CD4-positive, alpha-beta T cell treated with Interferon alpha-2 for 1 hour (primary cell): ENCODE measurements at regions not wholly inside any gene's neighbourhood (a gene's known extent, or its start where the extent isn't known, plus 50 kb on each side); places are given as distances from the start of the nearest gene placed in this dataset.
"Not testable (repeated sequence)": the region's sequence is repeated elsewhere in the genome, so short reads cannot be mapped to it uniquely, and the experiment has no call there.

Experiments
- DNase-seq, 2 donors: peaks; one replicate each; pipeline ENCODE4 v3.0.0-alpha.2; 2020 to 2022

- no peak for DNase-seq
Observed at GRCh38 chr11:97461044-97461880, 1071.4 kb downstream of the JRKL start.

DNA sequence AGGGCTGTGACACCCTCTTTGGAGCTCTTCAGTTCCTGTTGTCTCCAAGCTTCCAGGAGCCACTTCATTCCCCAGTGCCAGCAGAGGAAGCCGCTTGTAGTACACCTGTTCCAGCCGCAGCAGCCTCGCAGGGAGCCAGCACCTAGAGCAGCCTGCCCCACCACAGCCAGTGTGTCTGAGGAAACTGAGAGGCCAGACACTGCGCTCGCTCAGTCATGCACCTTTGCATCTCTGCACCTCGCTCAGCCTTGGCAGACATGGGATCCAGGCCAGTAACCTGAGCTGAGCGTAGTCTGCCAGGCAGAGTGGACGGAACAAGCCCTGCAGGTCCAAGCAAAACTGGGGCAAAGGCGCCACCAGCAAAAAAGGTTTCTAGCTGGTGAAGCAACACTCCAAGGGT is 1072.1 kb downstream of the JRKL start:
- no peak for DNase-seq

- DNase-seq, result no peak
Observed at GRCh38 chr11:97463891-97464290, 1074.1 kb downstream of the JRKL start.

DNA sequence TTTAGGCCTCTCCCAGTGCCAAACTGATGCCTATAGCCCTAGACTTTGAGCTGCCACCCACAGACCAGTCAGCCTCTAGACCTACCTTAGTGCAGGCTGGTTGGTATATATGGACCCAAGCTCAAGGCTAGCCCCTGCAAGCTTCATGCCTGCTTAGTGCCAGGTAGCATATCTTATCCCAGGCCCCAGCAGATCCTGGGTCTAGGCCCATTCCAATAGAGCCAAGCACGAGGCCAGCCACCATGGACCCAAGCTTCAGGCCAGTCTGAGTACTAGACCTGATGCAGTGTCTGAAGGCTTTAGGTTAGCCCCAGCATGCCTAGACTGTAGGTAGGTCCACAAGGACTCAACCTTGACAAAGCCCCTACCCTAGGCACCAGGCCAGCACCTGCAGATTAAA is 1081.7 kb downstream of the JRKL start:
- DNase-seq, result no peak

- no peak for DNase-seq
Observed at GRCh38 chr11:97487387-97487786, 1097.6 kb downstream of the JRKL start.

DNA sequence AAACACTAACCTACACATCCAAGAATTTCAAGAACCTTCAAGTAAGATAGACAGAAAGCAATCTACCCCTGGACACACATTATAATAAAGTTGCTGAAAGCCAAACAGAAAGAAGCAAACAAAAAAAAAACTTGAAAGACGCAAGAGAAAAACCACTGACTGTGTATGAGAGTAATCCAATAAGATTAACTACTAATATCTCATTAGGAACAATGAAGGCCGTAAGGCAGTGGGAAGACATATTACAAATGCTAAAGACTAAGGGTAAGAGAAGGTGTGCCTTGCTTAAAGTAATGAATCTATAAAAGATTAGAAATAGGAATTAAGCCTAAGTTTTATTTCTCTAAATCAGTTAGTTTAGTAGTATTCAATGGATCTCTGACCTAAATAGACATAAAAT is 1109.1 kb downstream of the JRKL start:
- no peak for DNase-seq

GRCh38 chr11:97502201-97502600 is 1112.4 kb downstream of the JRKL start:
- no peak for DNase-seq

- DNase-seq, result no peak
Observed at GRCh38 chr11:97506076-97506759, 1116.4 kb downstream of the JRKL start.

DNA sequence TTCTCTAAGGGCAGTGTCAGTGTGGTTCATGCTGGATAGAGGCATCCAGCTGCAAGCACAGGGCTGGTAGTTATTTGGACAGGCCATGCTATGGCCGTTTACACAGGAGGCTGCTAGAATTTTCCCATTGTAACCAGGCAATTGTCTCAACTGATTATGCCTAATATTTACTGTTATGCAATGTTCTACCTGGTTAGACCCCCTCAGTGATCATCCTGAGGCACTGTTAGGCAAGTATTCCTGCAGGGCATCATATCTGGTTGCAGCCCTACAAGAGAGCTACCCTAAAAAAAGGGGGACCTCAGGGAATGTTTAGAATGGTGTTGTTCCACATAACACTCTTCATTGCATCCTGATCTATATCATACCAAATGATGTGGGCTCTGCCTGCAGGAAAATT is 1124.6 kb downstream of the JRKL start:
- no peak for DNase-seq

GRCh38 chr11:97516688-97517087 is 1126.9 kb downstream of the JRKL start:
- DNase-seq, result no peak

DNA sequence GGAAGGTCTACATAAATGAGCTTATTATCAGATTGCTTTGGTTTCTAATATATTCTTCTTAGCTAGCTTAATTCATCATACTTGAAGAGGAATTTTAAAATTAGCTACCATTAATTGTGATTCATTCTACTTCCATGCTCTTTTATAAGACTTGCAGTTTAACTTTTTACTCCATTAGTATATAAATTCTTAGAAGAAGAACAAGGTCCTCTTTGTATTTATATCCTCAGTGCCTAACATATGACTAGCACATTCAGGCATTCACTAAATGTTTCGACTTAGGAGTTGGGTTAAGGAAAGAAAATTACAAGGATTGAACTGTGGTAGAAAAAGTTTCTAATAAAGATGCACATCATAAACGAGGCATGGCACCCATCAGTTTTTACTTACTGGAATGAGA is 1135.5 kb downstream of the JRKL start:
- DNase-seq, result no peak

DNA sequence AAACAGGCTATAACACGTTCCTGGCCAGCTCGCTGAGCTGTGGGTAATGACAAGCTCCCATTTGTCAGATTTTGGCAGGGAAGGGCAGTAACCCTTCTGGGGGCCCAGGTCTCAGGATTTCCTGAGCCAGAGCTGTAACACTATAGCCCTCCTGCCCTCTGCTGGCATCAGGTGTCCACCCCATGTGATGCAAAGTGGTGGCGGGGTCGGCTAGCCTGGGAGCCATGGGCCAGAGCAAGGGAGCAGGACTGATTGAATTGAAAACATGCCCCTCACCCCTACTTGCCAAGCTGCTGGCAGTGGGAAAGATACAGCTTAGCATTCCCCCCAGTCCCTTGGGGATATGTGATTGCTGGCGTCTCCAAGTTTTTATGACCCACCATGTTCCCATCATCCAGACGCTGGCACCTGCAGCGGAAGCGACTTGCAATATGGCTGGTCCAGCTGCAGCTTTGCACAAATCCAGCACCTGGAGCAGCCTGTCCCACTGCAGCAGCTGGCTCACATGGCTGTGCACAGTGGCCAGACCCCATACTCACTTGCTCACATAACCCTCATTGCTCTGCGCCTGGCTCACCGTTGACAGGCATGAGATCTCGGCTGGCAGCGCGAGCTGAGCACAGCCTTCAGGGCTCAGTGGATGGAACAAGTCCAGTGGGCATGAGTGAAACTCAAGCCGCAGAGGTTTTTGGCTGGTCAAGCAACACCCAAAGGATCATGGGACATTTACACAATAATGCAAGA is 1147.8 kb downstream of the JRKL start:
- no peak for DNase-seq

- no peak for DNase-seq
Observed at GRCh38 chr11:97544431-97544830, 1154.6 kb downstream of the JRKL start.

- DNase-seq, result no peak
Observed at GRCh38 chr11:97548280-97548679, 1158.5 kb downstream of the JRKL start.

DNA sequence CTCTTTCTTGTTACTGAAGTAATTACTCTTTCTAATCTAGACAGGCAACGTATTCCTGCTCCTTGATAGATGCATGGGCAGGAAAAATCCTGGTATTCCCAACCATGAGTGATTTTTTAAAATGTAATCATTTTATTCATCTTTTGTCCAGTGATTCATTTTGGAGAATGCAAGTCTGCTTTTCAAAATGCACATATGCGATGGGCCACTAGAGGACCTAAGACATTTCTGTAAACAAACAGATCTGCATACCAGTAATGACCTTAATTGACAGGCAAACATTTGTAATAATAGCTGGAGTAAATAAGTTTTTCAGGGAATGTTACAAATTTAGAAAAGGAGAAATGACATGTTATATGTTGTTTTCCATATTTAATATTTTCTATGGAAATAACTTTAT is 1167.6 kb downstream of the JRKL start:
- DNase-seq, result no peak

GRCh38 chr11:97567801-97568200 is 1178.0 kb downstream of the JRKL start:
- no peak for DNase-seq

GRCh38 chr11:97570636-97571035 is 1180.8 kb downstream of the JRKL start:
- DNase-seq, result no peak

- DNase-seq, result not testable (repeated sequence)
Observed at GRCh38 chr11:97573771-97574170, 1184.0 kb downstream of the JRKL start.

DNA sequence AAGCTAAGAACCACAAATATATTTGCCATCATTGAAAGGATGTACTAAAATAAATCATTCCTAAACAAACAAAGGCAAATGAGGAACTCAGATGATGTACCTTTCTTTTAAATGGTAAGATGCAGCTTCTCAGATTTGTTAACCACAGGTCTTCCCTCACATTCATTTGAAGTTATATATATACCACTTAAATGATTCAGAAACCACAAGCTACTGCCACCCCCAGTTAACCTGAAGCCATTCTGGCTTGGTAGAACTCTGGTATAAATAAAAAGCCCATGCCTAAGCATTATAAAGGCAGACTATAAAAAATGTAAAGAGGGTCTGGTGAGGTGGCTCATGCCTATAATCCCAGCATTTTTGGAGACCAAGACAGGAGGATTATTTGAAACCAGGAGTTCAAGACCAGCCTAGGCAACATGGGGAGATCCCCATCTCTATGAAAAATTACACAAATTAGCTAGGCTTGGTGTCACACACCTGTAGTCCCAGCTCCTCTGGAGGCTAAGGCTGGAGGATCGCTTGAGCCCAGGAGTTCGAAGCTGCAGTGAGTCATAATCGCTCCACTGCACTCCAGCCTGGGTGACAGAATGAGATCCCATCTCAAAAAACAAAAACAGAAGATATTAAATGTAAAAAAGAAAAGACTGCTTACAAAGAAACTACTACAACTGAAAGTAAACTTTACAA is 1185.3 kb downstream of the JRKL start:
- no peak for DNase-seq

DNA sequence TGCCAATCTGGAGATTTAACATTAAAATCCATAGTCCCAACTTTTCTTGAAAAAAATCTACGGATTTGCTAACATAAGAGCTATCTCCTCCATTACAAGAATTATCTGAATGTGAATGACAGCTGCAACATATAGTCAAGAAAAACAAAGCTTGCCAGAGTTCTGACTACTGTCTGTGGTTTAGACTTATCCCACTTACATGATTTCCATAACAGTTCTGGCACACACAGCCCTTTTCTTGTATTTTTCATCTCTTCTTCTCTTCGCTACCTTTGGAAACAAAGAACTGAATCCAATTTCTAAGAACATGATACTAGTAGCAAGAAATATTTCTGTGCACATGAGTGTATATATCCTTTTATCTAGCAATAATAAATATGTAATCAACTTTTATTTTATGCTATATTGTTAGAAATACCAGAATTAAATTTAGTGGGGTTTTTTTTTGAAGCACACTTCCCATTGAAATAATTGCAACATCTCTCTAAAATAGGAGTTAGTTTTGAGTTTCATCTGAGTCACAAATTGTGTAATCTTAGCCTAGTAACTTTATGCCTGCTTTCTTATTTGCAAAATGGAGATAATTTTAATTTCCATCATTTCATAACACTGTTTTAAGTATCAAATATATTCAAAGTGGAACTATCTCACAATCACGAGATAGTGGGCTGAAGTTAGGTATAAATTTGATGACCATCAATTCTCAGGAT is 1217.6 kb downstream of the JRKL start:
- DNase-seq, result no peak

- no peak for DNase-seq
Observed at GRCh38 chr11:97610000-97610399, 1220.2 kb downstream of the JRKL start.

DNA sequence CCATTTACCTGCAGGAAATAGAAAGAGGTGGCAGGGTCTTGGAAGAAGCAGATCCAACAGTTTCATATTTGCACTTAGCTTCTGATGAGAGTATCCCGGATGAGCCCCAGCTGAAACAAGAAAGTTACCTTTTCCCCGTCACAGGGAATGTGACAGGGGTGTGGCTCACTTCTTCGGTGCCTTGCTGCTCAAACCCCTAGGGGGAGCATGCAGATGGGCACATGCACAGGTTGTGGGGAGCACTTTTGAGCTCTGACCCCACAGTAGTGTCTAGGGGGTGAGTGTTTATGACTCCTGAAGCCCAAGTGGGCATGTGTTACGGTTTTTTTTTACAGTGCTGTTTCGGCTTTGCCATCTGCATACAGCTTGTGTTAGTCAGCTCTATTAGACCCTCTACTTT is 1221.0 kb downstream of the JRKL start:
- DNase-seq, result no peak

DNA sequence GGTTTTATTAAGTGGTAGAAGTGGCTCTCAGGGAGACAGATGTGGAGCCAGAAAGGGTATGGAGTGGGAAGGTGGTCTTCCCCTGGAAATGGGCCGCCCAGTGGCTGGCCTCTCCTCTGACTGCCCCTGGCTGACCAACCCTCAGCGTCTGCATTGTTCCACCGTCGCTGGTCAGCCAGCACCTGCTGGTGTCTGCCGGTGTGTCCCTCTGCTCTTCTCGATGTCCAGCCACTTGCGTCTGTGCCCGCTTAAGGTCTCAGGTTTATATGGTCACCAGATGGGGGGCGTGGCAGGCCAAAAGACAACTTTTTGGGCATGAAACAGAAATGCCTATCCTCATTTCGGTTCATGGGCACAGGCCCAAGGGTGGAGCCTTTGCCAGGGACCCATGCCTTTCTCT is 1221.5 kb downstream of the JRKL start:
- no peak for DNase-seq
